ENCODE measurements at regions not wholly inside any gene's neighbourhood (a gene's known extent, or its start where the extent isn't known, plus 50 kb on each side); places are given as distances from the start of the nearest gene placed in this dataset.

DNA sequence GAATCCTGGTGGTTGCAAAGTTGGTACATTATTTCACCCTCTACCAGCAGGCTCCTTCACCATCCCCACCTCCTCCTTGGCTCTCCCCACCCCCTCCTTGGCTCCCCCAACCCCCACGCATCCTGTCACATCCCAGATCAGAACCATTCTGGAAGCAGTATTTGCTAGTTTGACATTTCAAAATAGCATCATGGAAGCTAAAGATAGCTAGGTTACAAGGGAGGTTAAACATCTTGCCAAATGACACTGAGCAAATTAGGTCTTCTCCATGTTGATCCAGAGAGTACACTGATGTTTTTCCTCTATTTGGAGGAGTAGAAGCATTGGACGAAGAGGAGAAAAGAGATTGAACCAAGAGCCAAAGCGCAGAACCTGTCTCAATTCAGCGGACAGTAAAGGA lies 158.9 kb upstream of the FGGY start:
- TF ChIP-seq, protein P1, sequence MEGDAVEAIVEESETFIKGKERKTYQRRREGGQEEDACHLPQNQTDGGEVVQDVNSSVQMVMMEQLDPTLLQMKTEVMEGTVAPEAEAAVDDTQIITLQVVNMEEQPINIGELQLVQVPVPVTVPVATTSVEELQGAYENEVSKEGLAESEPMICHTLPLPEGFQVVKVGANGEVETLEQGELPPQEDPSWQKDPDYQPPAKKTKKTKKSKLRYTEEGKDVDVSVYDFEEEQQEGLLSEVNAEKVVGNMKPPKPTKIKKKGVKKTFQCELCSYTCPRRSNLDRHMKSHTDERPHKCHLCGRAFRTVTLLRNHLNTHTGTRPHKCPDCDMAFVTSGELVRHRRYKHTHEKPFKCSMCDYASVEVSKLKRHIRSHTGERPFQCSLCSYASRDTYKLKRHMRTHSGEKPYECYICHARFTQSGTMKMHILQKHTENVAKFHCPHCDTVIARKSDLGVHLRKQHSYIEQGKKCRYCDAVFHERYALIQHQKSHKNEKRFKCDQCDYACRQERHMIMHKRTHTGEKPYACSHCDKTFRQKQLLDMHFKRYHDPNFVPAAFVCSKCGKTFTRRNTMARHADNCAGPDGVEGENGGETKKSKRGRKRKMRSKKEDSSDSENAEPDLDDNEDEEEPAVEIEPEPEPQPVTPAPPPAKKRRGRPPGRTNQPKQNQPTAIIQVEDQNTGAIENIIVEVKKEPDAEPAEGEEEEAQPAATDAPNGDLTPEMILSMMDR (IDR thresholded peaks at IDR 0.05): no peak
- TF ChIP-seq POLR2A (IDR thresholded peaks at IDR 0.05): no peak

All from lower leg skin (tissue), 3 donors.